ENCODE measurements at regions not wholly inside any gene's neighbourhood (a gene's known extent, or its start where the extent isn't known, plus 50 kb on each side); places are given as distances from the start of the nearest gene placed in this dataset.
"Not testable (repeated sequence)": the region's sequence is repeated elsewhere in the genome, so short reads cannot be mapped to it uniquely, and the experiment has no call there.

DNA sequence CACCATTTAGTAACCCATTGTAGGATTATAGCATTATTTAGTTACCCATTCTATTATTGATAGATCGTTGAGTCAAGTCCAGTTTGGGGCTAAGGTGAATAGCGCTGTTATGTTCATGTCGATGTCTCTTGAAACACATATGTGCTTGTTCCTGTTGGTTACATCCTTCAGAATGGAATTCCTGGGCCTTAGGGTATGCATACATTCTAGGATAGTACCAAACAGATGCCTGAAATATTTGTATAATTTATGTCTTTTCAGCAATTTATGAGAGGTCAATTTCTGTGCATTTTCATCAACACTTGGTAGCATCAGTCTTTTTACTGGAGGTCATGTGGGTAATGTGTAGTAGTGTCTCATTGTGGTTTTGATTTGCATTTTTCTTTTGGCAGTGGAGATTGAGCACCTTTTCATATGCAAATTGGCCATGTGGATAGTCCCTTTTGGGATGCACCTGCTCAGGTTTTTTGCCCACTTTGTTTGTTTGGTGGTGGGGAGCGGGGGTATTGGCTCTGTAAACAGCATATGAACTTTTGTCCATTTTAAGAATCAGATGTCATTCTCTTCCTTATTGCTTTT, 104.2 kb downstream of the CDRT15L2 start:
- not testable (repeated sequence) for H3K27me3 ChIP-seq (ENCODE audit: insufficient read depth, poor library complexity, severe bottlenecking); DNase-seq (ENCODE audit: low spot score); H3K27ac ChIP-seq (ENCODE audit: poor library complexity, severe bottlenecking); H3K9me3 ChIP-seq (ENCODE audit: severe bottlenecking); H3K4me3 ChIP-seq (ENCODE audit: severe bottlenecking); H3K36me3 ChIP-seq (ENCODE audit: low read depth); ATAC-seq (ENCODE audit: low read depth); H3K4me1 ChIP-seq (ENCODE audit: insufficient read depth, poor library complexity, severe bottlenecking)

DNA sequence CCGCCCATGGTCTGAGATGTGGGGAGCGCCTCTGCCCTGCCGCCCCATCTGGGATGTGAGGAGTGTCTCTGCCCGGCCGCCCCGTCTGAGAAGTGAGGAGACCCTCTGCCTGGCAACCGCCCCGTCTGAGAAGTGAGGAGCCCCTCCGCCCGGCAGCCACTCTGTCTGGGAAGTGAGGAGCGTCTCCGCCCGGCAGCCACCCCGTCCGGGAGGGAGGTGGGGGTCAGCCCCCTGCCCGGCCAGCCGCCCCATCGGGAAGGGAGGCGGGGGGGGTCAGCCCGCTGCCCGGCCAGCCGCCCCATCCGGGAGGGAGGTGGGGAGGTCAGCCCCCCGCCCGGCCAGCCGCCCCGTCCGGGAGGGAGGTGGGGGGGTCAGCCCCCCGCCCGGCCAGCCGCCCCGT, 105.5 kb downstream of the CDRT15L2 start:
- H3K4me3 ChIP-seq (ENCODE audit: severe bottlenecking); H3K27ac ChIP-seq (ENCODE audit: poor library complexity, severe bottlenecking); H3K4me1 ChIP-seq (ENCODE audit: insufficient read depth, poor library complexity, severe bottlenecking); H3K36me3 ChIP-seq (ENCODE audit: low read depth); DNase-seq (ENCODE audit: low spot score); H3K9me3 ChIP-seq (ENCODE audit: severe bottlenecking); ATAC-seq (ENCODE audit: low read depth); H3K27me3 ChIP-seq (ENCODE audit: insufficient read depth, poor library complexity, severe bottlenecking): not testable (repeated sequence)

DNA sequence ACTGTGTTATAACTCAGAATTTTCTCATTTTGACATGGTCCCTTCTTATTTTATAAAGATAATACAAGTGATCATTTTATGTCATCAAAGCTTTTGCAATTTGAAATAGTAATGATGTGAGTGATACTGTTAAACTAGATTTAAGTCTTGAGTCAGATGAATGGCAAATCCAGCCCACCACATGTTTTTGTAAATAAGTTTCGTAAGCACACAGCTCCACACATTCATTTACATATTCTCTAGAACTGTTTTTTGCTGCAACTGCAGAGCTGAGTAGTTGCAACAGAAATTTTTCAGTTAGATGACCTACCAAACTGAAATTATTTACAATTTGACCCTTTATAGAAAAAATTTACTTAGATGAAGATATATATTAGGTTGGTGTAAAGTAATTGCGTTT, 108.1 kb downstream of the CDRT15L2 start:
- H3K4me3 ChIP-seq (ENCODE audit: severe bottlenecking); DNase-seq (ENCODE audit: low spot score); ATAC-seq (ENCODE audit: low read depth); H3K36me3 ChIP-seq (ENCODE audit: low read depth); H3K4me1 ChIP-seq (ENCODE audit: insufficient read depth, poor library complexity, severe bottlenecking); H3K27ac ChIP-seq (ENCODE audit: poor library complexity, severe bottlenecking); H3K9me3 ChIP-seq (ENCODE audit: severe bottlenecking); H3K27me3 ChIP-seq (ENCODE audit: insufficient read depth, poor library complexity, severe bottlenecking): not testable (repeated sequence)

DNA sequence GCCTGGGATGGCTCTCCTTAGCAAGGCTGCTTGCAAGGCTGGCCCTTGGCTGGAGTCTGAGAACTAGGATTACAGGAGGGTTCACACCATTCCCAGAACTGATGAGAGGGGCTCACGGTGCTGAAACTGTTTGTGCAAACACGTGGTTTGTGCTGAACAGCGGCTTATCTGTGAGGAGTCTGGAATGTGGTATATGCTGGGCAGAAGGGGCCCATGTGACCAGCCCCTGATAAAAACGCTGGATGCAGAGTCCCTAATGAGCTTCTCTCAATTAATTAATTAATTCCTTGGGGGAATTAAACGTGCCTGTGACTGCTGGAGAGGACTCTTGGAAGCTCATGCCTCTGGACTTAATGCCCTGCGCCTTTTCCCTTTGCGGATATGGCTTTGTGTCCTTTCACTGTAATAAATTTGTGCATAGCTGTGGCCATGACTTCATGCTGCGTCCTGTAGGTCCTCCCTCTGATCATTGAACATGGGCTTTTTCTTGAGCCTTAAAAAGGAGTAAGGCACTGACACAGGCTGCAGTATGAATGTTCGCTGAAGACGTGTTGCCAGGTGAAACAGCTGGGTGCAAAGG, 109.7 kb downstream of the CDRT15L2 start:
- not testable (repeated sequence) for H3K4me1 ChIP-seq (ENCODE audit: insufficient read depth, poor library complexity, severe bottlenecking); H3K9me3 ChIP-seq (ENCODE audit: severe bottlenecking); H3K27ac ChIP-seq (ENCODE audit: poor library complexity, severe bottlenecking); DNase-seq (ENCODE audit: low spot score); H3K4me3 ChIP-seq (ENCODE audit: severe bottlenecking); H3K36me3 ChIP-seq (ENCODE audit: low read depth); ATAC-seq (ENCODE audit: low read depth); H3K27me3 ChIP-seq (ENCODE audit: insufficient read depth, poor library complexity, severe bottlenecking)

DNA sequence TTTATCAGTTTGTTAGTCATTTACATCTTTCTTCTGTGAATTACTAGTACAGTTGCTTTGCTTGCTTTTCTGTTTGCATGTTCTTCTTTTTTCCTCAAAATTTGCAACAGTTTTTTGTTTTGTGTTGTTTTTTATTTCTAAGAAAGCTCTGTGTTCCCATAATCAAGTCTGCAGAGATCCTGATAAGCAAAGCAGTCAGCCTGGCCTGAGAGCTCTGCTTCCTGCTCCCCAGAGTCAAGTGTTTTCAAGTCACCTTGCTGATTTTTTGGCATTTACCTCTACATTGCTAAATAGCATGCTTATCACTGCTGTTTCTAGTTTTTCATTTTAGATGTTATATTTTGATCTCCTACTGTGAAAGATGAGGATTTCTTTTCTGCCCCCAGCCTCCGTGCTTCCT, 113.2 kb downstream of the CDRT15L2 start:
- H3K27ac ChIP-seq (ENCODE audit: poor library complexity, severe bottlenecking); H3K4me1 ChIP-seq (ENCODE audit: insufficient read depth, poor library complexity, severe bottlenecking); H3K36me3 ChIP-seq (ENCODE audit: low read depth); DNase-seq (ENCODE audit: low spot score); H3K27me3 ChIP-seq (ENCODE audit: insufficient read depth, poor library complexity, severe bottlenecking); ATAC-seq (ENCODE audit: low read depth); H3K4me3 ChIP-seq (ENCODE audit: severe bottlenecking); H3K9me3 ChIP-seq (ENCODE audit: severe bottlenecking): not testable (repeated sequence)

DNA sequence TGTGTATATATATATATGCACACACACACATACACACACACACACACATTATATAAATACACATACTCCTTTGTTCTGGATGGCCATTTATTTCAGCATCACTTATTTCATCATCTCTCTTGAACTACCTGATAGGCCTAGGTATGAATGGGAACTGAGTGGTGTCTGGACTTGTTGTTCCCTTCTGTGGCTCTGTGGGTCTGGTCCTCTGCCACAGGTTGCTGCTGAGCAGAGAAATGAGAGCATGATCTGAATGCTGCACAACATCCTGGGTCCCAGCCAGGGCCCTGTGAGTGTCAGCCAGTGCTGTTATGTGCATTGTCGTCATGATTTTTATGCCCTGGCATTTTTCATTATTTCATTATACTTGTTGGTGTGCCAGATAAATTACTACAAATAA, 116.3 kb downstream of the CDRT15L2 start:
- not testable (repeated sequence) for H3K27ac ChIP-seq (ENCODE audit: poor library complexity, severe bottlenecking); ATAC-seq (ENCODE audit: low read depth); H3K4me3 ChIP-seq (ENCODE audit: severe bottlenecking)

DNA sequence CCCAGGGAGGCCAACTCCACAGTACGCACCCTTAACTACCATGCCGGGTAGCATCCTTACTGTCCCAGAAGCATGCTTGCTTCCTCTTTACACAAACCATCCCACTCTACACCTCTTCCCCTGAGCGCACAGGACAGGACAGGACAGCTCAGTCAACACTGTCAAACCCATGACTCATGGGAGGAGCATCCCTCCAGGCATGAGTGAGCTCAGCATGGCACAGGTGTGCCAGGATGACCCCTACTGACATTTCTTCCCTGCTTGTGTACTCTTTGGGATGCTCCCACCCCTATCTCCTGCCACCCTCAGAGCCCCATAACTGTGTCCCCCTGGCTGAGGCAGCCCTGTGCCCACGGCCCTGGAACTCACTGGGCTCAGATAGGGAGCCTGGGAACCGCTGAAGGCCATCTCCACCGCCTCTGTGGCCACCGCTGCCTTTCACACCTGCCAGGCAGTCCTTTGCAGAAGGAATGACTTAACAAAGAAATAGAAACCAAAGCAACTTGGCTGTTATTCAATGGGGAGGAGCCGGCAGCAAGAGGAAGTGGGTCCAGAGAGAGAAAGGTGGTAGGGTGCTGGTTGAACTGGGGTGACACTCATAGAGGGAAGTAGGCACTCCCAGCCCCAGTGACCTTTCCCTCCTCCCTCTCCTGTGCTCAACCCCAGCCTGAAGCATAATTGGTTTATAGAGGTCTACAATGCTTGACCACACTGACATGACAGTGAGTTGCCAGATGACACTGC, 119.1 kb downstream of the CDRT15L2 start:
- H3K9me3 ChIP-seq (ENCODE audit: severe bottlenecking); H3K36me3 ChIP-seq (ENCODE audit: low read depth); H3K4me3 ChIP-seq (ENCODE audit: severe bottlenecking); H3K27me3 ChIP-seq (ENCODE audit: insufficient read depth, poor library complexity, severe bottlenecking); H3K4me1 ChIP-seq (ENCODE audit: insufficient read depth, poor library complexity, severe bottlenecking); H3K27ac ChIP-seq (ENCODE audit: poor library complexity, severe bottlenecking): not testable (repeated sequence)
- ATAC-seq (ENCODE audit: low read depth) (peak; percentile 92), DNase-seq (ENCODE audit: low spot score) (peak; percentile 63)

More for the DNA sequence above, 116.3 kb downstream of the CDRT15L2 start:
- H3K9me3 ChIP-seq (ENCODE audit: severe bottlenecking); H3K4me1 ChIP-seq (ENCODE audit: insufficient read depth, poor library complexity, severe bottlenecking); H3K36me3 ChIP-seq (ENCODE audit: low read depth); DNase-seq (ENCODE audit: low spot score); H3K27me3 ChIP-seq (ENCODE audit: insufficient read depth, poor library complexity, severe bottlenecking): not testable (repeated sequence)

DNA sequence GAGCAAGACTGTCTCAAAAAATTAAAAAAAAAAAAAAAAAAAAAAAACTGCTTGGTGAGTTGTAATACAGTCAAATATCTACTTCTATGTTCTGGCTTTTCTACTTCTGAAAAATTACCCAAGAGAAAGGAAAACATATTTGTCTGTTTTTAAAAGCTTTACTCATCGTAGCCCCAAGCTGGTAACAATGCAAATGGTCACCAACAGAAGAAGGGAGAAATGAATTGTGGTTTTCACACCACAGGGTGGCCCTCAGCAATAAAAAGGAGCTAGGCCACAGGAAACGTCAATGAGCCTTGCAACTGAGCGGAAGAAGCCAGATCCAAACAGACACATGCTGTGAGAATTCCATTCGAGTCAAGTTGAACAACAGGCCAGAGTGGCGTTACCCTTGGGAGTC, 121.0 kb downstream of the CDRT15L2 start:
- H3K27me3 ChIP-seq (ENCODE audit: insufficient read depth, poor library complexity, severe bottlenecking); H3K9me3 ChIP-seq (ENCODE audit: severe bottlenecking); H3K4me1 ChIP-seq (ENCODE audit: insufficient read depth, poor library complexity, severe bottlenecking); ATAC-seq (ENCODE audit: low read depth); H3K27ac ChIP-seq (ENCODE audit: poor library complexity, severe bottlenecking); H3K4me3 ChIP-seq (ENCODE audit: severe bottlenecking); DNase-seq (ENCODE audit: low spot score); H3K36me3 ChIP-seq (ENCODE audit: low read depth): not testable (repeated sequence)

DNA sequence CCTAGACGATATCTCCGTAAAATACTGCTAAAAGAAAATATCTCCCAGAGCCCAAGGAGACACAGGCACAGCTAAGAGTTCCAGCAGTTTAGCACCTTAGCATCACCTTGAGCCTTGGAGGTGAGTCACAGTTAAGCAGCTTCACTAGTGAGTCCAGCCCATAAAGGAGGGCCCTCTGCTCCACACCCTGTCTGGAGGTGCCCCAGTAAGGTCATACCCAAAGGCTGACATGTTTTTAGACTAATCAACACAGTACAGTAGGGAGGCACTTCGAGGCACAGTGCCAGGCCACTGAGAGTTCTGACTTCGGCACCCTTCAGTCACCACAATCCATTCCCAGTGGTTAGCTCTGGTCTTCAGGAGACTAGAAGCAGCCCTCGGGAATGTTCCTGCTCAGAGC, 121.8 kb downstream of the CDRT15L2 start:
- ATAC-seq (ENCODE audit: low read depth) = peak; percentile 38; the same call in 1 of the 3 replicates
- DNase-seq (ENCODE audit: low spot score); H3K4me1 ChIP-seq (ENCODE audit: insufficient read depth, poor library complexity, severe bottlenecking): not testable (repeated sequence)

More for the DNA sequence above, 121.8 kb downstream of the CDRT15L2 start:
- not testable (repeated sequence) for H3K4me3 ChIP-seq (ENCODE audit: severe bottlenecking); H3K36me3 ChIP-seq (ENCODE audit: low read depth); H3K27ac ChIP-seq (ENCODE audit: poor library complexity, severe bottlenecking); H3K27me3 ChIP-seq (ENCODE audit: insufficient read depth, poor library complexity, severe bottlenecking); H3K9me3 ChIP-seq (ENCODE audit: severe bottlenecking)
